ENCODE measurements at regions not wholly inside any gene's neighbourhood (a gene's known extent, or its start where the extent isn't known, plus 50 kb on each side); places are given as distances from the start of the nearest gene placed in this dataset.

DNA sequence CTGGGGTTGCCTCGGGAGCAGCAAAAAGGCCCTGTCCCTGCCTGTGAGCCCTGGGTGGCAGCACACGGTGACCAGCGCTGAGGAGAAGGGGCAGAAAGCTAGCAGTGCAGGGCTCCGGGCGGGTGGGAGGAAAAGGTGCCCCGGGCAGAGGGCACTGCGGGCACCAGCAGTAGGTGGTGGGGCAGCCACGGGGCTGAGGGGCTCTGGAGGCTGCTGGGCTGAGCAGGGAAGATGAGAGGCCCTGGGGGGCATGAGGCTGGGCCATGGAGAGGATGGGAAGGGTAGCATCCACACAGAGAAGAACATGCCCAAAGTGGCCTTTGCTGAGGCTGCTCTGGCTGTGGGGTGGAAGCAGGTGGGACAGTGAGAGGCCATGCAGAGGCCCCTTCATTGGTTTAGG lies 67.5 kb upstream of the NKX1-1 start:
- Histone ChIP-seq H3K9me3 (ENCODE audit: low read length) (no peaks in the 10 kb centered on the region), H3K4me1 (ENCODE audit: insufficient read depth, low read length, poor library complexity, severe bottlenecking) (no peaks in the 10 kb centered on the region), H4K20me1 (ENCODE audit: insufficient read depth, low read length) (no peaks in the 10 kb centered on the region), H3K27ac (ENCODE audit: low read depth, low read length, poor library complexity, severe bottlenecking) (no peak overlapping the region), H3K36me3 (ENCODE audit: insufficient read depth, low read length) (no peaks in the 10 kb centered on the region), H3K4me3 (ENCODE audit: low read depth, low read length, poor library complexity, severe bottlenecking) (no peak overlapping the region), H3K79me2 (ENCODE audit: insufficient read depth, low read depth, low read length) (no peaks in the 10 kb centered on the region), H3K4me2 (ENCODE audit: low read length) (no peak overlapping the region), H2AFZ (ENCODE audit: low read length) (no peak overlapping the region), H3K9me2 (ENCODE audit: insufficient read depth, low read length) (no peaks in the 10 kb centered on the region)
- intact Hi-C loops (cut with micrococcal nuclease; ENCODE audit: unreplicated experiment) = no loop called here
- CTCF ChIA-PET (ENCODE audit: unreplicated experiment) = no interaction called here
- DNase-seq (ENCODE audit: low spot score) = no peak
- no TSS peak for BruUV-seq (replicated peaks)
- no peak for TF ChIP-seq EZH2phosphoT487 (IDR thresholded peaks at IDR 0.05; ENCODE audit: borderline replicate concordance, low read depth, low read length)
- TF ChIP-seq, protein P1, sequence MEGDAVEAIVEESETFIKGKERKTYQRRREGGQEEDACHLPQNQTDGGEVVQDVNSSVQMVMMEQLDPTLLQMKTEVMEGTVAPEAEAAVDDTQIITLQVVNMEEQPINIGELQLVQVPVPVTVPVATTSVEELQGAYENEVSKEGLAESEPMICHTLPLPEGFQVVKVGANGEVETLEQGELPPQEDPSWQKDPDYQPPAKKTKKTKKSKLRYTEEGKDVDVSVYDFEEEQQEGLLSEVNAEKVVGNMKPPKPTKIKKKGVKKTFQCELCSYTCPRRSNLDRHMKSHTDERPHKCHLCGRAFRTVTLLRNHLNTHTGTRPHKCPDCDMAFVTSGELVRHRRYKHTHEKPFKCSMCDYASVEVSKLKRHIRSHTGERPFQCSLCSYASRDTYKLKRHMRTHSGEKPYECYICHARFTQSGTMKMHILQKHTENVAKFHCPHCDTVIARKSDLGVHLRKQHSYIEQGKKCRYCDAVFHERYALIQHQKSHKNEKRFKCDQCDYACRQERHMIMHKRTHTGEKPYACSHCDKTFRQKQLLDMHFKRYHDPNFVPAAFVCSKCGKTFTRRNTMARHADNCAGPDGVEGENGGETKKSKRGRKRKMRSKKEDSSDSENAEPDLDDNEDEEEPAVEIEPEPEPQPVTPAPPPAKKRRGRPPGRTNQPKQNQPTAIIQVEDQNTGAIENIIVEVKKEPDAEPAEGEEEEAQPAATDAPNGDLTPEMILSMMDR (conservative IDR thresholded peaks at IDR 0.05; ENCODE audit: low read length) = no peak
- POLR2A ChIA-PET = no interaction called here

DNA sequence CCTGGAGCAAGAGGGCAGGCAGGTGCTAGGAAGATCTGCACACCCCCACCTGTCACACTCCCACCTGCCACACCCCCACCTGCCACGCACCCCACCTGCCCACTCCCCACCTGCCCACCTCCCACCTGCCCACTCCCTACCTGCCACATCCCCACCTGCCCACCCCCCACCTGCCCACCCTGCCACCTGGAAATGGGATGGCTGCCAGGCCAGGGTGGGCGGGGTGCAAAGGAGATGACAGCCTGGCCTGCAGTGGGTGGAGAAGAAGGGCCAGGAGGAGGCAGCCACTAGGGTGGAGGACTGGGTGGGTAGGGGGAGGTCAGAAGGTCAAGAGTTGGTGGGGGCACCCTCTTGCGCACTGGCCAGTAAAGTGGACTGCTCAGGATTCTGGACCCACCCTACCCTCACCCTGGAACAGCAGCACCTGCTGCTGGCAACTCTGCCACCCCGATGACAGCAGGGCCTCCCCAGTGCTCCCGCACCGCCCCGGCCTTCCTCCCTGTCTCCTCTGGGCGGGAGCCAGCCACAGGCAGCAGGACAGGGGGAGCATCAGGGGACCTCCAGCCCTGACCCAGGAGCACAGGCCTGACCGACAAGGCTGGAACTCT lies 66.8 kb upstream of the NKX1-1 start:
- ChIA-PET POLR2A (no interaction called here), CTCF (ENCODE audit: unreplicated experiment) (no interaction called here)
- Histone ChIP-seq H3K36me3 (ENCODE audit: insufficient read depth, low read length) (no peaks in the 10 kb centered on the region), H3K4me1 (ENCODE audit: insufficient read depth, low read length, poor library complexity, severe bottlenecking) (no peaks in the 10 kb centered on the region), H3K27ac (ENCODE audit: low read depth, low read length, poor library complexity, severe bottlenecking) (no peak overlapping the region), H3K4me3 (ENCODE audit: low read depth, low read length, poor library complexity, severe bottlenecking) (no peak overlapping the region), H2AFZ (ENCODE audit: low read length) (no peak overlapping the region), H3K9me3 (ENCODE audit: low read length) (no peaks in the 10 kb centered on the region), H4K20me1 (ENCODE audit: insufficient read depth, low read length) (no peaks in the 10 kb centered on the region), H3K9me2 (ENCODE audit: insufficient read depth, low read length) (no peaks in the 10 kb centered on the region), H3K4me2 (ENCODE audit: low read length) (no peak overlapping the region), H3K79me2 (ENCODE audit: insufficient read depth, low read depth, low read length) (no peaks in the 10 kb centered on the region)
- no peak for DNase-seq (ENCODE audit: low spot score)
- BruUV-seq (replicated peaks) = no TSS peak
- TF ChIP-seq EZH2phosphoT487 (IDR thresholded peaks at IDR 0.05; ENCODE audit: borderline replicate concordance, low read depth, low read length) = no peak
- TF ChIP-seq, protein P1 (conservative IDR thresholded peaks at IDR 0.05; ENCODE audit: low read length) = no peak
- intact Hi-C loops (cut with micrococcal nuclease; ENCODE audit: unreplicated experiment) = no loop called here

DNA sequence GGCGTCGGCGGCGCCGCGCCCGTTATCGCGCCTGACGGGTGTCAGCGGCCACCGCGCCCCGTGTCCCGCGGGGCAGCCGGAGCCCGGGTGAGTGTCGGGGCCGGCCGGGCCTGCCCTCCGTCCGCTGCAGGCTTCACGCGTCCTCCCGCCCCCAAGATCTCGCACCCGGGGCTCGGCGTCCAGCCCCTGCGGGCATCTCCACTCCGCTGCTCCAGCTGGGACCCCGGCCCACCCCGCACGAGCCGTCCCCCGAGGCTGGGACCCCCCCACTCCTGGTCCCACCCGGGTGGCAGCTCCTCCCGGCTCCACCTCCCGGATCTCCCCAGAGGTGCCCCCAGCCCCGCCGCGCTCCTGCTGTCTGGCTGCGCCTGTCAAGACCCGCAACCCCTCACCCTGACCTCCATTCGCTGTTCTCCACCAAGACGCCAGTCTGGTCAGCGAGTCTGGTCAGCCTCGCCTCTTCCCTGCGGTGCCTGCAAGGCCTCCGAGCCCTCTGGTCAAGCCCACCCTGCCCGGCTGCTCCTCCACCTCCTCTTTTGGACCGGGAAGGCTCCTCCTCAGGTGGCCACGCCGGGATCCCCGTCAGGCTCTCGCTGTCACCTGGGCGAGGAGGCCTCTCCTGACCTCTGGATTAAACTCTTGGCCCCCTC lies 66.0 kb upstream of the NKX1-1 start:
- Histone ChIP-seq H3K36me3 (ENCODE audit: insufficient read depth, low read length) (no peaks in the 10 kb centered on the region), H3K4me3 (ENCODE audit: low read depth, low read length, poor library complexity, severe bottlenecking) (no peak overlapping the region), H3K4me2 (ENCODE audit: low read length) (no peak overlapping the region), H2AFZ (ENCODE audit: low read length) (no peak overlapping the region), H3K79me2 (ENCODE audit: insufficient read depth, low read depth, low read length) (no peaks in the 10 kb centered on the region), H3K27ac (ENCODE audit: low read depth, low read length, poor library complexity, severe bottlenecking) (no peak overlapping the region), H3K4me1 (ENCODE audit: insufficient read depth, low read length, poor library complexity, severe bottlenecking) (no peaks in the 10 kb centered on the region), H3K9me2 (ENCODE audit: insufficient read depth, low read length) (no peaks in the 10 kb centered on the region), H4K20me1 (ENCODE audit: insufficient read depth, low read length) (no peaks in the 10 kb centered on the region), H3K9me3 (ENCODE audit: low read length) (no peaks in the 10 kb centered on the region)
- no peak for TF ChIP-seq EZH2phosphoT487 (IDR thresholded peaks at IDR 0.05; ENCODE audit: borderline replicate concordance, low read depth, low read length)
- TF ChIP-seq, protein P1 (conservative IDR thresholded peaks at IDR 0.05; ENCODE audit: low read length) = no peak
- ChIA-PET POLR2A (no interaction called here), CTCF (ENCODE audit: unreplicated experiment) (no interaction called here)
- intact Hi-C loops (cut with micrococcal nuclease; ENCODE audit: unreplicated experiment) = no loop called here
- DNase-seq (ENCODE audit: low spot score) = no peak
- no TSS peak for BruUV-seq (replicated peaks)

Measured in OCI-LY7 (cell line).